Thyroid gland (tissue), 4 donors: ENCODE measurements at regions not wholly inside any gene's neighbourhood (a gene's known extent, or its start where the extent isn't known, plus 50 kb on each side); places are given as distances from the start of the nearest gene placed in this dataset.
"Not testable (repeated sequence)": the region's sequence is repeated elsewhere in the genome, so short reads cannot be mapped to it uniquely, and the experiment has no call there.

ENCODE experiments used
- DNase-seq, 2 donors: peaks; one replicate each; pipeline ENCODE4 v3.0.0-alpha.2; 2019
- H3K27ac ChIP-seq, 3 donors: fragments of 200-600 bp; sonication (generic); 1 replicate in 2 of 3; 2 replicates in 1 of 3; pipeline ENCODE4 v1.5.1; 2016 to 2019; ENCODE audit warnings: mild to moderate bottlenecking in 1 of 3, moderate library complexity in 1 of 3
- H3K27me3 ChIP-seq: fragments of 200-600 bp; sonication (generic); one replicate; pipeline ENCODE4 v1.5.1; 2019
- H3K36me3 ChIP-seq, 2 donors: fragments of 200-600 bp; sonication (generic); one replicate each; pipeline ENCODE4 v1.5.1; 2016 to 2019
- H3K4me1 ChIP-seq, 2 donors: fragments of 200-600 bp; sonication (generic); one replicate each; pipeline ENCODE4 v1.5.1; 2017 to 2019
- H3K4me3 ChIP-seq, 3 donors: fragments of 200-600 bp; sonication (generic); replicated peaks in 1 of 3; 1 replicate in 2 of 3; 2 replicates in 1 of 3; pipeline ENCODE4 v1.5.1; 2016; ENCODE audit warnings: mild to moderate bottlenecking in 1 of 3
- H3K9me3 ChIP-seq: fragments of 200-600 bp; sonication (generic); one replicate; pipeline ENCODE4 v1.5.1; 2017
- POLR2A ChIP-seq, 2 donors: fragments of 450-650 bp; IDR thresholded peaks; one replicate each; pipeline ENCODE4 v1.6.1; 2017; ENCODE audit warnings: antibody characterized with exemption in 2 of 2, mild to moderate bottlenecking in 2 of 2, moderate library complexity in 1 of 2
- WGBS, 2 donors: methylation state at CpG; one replicate each; pipeline ENCODE4 v1.1.5; 2017; 5-methylcytosine and 5-hydroxymethylcytosine counted together
- intact Hi-C: fragments of 100-400 bp; cut with DNase I; formaldehyde crosslinking; loops from one replicate; pipeline ENCODE4 v1.15.1; 2023
- TF ChIP-seq, protein P1 (sequence below), 6 experiments: fragments of 200-600 bp in 3 of 6; fragments of 450-650 bp in 3 of 6; sonication (generic) in 3 of 6; IDR thresholded peaks; one replicate each; pipeline ENCODE4 v1.5.1; 2016 to 2019; ENCODE audit warnings: antibody characterized with exemption in 6 of 6, mild to moderate bottlenecking in 2 of 6, inconsistent platforms in 1 of 6, moderate library complexity in 1 of 6

DNA sequence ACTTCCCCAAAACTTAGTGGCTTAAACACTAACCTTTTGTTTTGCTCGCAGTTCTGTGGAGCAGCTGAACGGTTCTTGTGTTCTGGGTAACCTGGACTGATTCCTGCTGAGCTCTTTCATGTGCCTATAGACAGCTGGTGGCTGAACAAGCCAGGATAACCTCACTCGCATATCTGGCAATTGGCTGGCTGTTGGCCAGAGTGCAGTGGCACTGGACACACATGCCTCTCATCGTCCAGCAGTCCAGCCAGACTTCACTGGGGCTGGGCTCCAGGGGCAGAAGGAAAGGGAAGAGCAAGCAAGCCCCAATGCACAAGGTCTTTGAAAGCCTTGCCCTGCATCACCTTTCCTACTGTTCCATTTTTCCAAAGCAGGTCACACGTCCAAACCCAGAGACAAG, 53.6 kb upstream of the GATA2 start:
- Histone ChIP-seq H3K27me3 (no peaks in the 10 kb centered on the region), H3K4me1 (peaks cover 0 to 19% of the 10 kb centered on the region in 2 donors), H3K27ac (no peak overlapping the region), H3K36me3 (no peaks in the 10 kb centered on the region), H3K9me3 (no peaks in the 10 kb centered on the region), H3K4me3 (no peak overlapping the region)
- intact Hi-C loops = no loop called here
- no peak for DNase-seq
- TF ChIP-seq, protein P1, sequence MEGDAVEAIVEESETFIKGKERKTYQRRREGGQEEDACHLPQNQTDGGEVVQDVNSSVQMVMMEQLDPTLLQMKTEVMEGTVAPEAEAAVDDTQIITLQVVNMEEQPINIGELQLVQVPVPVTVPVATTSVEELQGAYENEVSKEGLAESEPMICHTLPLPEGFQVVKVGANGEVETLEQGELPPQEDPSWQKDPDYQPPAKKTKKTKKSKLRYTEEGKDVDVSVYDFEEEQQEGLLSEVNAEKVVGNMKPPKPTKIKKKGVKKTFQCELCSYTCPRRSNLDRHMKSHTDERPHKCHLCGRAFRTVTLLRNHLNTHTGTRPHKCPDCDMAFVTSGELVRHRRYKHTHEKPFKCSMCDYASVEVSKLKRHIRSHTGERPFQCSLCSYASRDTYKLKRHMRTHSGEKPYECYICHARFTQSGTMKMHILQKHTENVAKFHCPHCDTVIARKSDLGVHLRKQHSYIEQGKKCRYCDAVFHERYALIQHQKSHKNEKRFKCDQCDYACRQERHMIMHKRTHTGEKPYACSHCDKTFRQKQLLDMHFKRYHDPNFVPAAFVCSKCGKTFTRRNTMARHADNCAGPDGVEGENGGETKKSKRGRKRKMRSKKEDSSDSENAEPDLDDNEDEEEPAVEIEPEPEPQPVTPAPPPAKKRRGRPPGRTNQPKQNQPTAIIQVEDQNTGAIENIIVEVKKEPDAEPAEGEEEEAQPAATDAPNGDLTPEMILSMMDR (IDR thresholded peaks at IDR 0.05) = no peak
- TF ChIP-seq POLR2A (IDR thresholded peaks at IDR 0.05) = no peak
- 55 to 60% methylated on average over 5 of the region's 5 CpGs for WGBS, 2 donors

GRCh38 chr3:128545120-128545752, 52.2 kb upstream of the GATA2 start:
- DNase-seq = no peak
- intact Hi-C loops = no loop called here
- Histone ChIP-seq H3K4me3 (no peak overlapping the region), H3K36me3 (no peaks in the 10 kb centered on the region), H3K9me3 (no peaks in the 10 kb centered on the region), H3K27ac (no peak overlapping the region), H3K4me1 (peaks cover 0 to 19% of the 10 kb centered on the region in 2 donors), H3K27me3 (no peaks in the 10 kb centered on the region)
- WGBS, 2 donors = 91 to 93% methylated on average over 8 of the region's 8 CpGs
- TF ChIP-seq, protein P1 (IDR thresholded peaks at IDR 0.05) = no peak
- no peak for TF ChIP-seq POLR2A (IDR thresholded peaks at IDR 0.05)

GRCh38 chr3:128544190-128544589, 51.2 kb upstream of the GATA2 start:
- Histone ChIP-seq H3K36me3 (no peaks in the 10 kb centered on the region), H3K27ac (no peak overlapping the region), H3K27me3 (no peaks in the 10 kb centered on the region), H3K4me3 (no peak overlapping the region), H3K4me1 (peaks cover 0 to 12% of the 10 kb centered on the region in 2 donors), H3K9me3 (no peaks in the 10 kb centered on the region)
- no peak for DNase-seq
- intact Hi-C loops = no loop called here
- TF ChIP-seq POLR2A (IDR thresholded peaks at IDR 0.05) = no peak
- TF ChIP-seq, protein P1 (IDR thresholded peaks at IDR 0.05) = no peak

- DNase-seq, H3K36me3 ChIP-seq, H3K27ac ChIP-seq, H3K4me3 ChIP-seq, H3K9me3 ChIP-seq, H3K4me1 ChIP-seq, H3K27me3 ChIP-seq, intact Hi-C loops: not testable (repeated sequence)
- 86 to 91% methylated on average over 6 of the region's 6 CpGs for WGBS, 2 donors
These were observed 50.7 kb upstream of the GATA2 start for GRCh38 chr3:128543570-128544174.
